GM21717 (cell line): ENCODE measurements at regions not wholly inside any gene's neighbourhood (a gene's known extent, or its start where the extent isn't known, plus 50 kb on each side); places are given as distances from the start of the nearest gene placed in this dataset.

Source experiments
- ATAC-seq: cut with Tn5 transposase; IDR thresholded peaks from one replicate; pipeline ENCODE4 v1.9.1; 2021; ENCODE audit warnings: mild to moderate bottlenecking, moderate library complexity; ENCODE audit not compliant: unreplicated experiment

DNA sequence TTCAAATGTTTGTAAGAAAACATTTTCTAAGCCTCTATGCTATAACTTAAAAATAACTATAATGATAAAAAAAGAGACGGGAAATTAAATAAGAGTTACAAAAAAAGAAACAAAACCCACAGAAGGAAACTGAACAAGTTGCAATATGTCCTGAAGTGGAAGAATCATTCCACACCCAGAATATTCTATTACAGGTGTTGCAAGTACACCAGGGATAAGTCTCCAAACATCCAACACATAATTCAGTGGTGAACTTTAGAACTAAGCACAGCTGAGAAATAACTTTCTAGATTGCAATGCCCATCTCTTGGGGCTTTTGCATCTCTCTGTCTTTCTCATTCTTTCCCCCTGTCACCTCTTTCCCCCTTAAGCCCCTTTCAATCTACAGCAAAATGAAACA is 325.2 kb downstream of the BRINP1 start:
- ATAC-seq, result no peak

DNA sequence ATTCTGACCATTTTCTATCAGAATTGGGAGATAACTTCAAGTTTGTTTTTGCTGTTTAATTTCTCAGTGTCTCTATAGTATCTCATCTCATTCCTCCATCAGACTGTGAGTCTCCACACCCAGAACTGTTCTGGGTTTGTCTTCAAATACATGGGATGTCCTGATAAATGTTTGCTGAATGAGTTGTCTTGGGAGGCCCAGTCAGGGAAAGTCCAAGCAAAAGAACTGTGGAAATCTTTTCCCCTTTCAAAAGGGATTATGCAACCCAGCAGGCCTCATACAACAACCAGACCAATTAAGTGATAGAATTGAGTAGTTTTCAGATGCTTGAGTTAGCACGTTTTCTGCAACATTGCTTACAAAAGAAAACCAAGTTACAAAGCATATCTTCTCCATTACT is 324.4 kb downstream of the BRINP1 start:
- no peak for ATAC-seq

DNA sequence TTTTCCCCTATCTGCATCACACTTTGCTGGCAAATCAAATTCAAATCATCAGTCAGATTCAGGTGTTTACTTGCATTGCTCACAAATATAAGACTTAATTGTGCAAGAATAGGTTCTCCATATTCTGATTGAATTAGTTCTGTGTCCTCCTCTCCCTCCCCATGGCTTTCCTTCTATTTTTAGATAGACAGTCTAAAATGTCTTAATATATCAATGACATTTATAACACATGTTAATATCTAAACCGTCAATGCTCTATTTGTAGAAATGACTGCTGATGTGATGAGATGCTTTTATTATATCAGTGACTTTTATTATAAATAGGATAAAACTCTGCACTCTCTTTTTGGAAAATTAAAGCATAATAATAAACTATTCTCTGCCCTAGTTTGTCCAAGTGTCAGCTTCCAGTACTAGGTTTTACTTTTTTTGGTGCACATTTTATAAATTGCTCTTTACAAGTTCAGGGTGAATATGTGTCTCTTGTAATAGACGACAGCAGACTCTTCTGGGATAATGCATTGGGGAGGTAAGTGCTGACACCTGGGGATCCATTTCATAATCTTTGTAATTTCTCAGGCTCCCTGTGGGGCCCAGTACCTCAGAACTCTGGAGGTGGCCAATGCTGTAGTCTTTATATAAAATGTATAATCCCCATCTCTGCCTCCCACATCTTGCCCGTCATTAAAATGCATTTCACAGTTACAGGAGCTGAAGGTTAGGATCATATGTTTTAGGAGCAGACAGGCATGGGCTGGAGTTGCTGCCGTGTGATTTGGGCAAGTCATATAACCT is 321.5 kb downstream of the BRINP1 start:
- ATAC-seq, result no peak

DNA sequence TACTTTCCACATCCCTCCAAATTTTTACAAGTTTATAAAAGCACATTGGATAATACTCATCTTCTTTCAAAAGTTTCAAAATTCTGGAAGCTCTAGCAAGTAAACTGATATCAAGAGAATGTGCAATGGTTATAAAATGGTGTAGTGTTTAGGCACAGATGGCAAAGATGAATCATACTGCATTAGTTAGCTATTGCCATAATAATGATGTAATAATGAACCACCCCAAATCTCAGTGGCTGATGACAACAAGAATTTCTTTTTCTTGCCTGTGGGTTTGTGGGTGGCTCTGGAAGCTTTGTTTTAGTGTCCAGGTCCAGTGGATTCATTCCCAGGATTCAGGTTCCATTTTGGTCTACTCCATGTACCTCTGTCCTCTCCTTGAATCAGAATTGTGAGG is 319.0 kb downstream of the BRINP1 start:
- ATAC-seq, result no peak

DNA sequence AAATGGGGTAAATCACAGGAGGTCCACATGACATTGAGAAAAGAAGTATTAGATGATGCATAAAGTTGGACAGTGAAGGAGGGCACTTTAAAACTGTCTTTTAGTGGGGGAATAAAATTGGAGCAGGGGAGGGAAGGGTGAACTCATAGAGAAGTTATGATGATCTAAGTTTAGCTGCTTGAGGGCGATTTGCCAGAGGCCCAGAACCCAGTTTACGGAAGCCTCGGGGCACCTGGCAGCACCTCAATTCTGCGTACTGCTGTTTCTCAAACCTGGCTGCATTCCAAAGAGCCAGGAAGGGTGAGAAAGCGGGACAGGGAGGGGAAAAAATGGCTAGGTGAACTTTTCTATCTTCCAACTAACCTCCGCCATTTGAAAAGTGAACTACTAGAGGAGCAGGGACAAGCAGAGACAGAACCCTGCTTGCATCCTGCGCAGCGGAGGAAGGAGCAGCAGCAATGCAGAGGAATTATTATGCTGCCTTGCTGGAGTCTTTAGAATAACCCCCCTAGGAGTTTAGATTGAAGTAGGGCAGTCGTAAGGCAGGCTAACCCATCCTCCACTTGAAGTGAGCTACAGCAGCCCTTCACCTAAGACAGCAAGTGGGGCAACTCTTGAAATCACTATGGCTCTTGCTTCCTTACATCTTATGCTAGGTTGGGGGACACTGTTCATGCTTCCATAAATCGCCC is 316.8 kb downstream of the BRINP1 start:
- no peak for ATAC-seq

DNA sequence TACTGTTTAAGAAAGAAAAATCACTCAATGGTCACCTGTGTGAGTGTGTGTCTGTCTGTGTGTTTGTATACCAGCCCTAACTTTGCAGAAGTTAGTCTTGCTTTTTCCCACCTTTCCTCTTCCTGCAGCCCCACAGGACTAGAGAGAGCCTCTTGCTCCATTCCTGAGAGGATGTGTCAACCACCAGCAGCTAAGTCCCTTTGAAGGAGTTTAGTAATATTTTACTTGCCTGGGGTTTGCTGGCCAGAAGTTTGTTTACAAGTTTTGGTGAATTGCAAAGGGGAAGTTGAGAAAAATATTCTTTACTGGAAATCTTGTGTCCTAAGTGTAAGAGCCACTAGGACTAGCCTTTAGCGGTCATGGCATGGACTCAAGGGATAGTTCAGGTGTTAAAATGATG is 316.2 kb downstream of the BRINP1 start:
- ATAC-seq, result no peak

DNA sequence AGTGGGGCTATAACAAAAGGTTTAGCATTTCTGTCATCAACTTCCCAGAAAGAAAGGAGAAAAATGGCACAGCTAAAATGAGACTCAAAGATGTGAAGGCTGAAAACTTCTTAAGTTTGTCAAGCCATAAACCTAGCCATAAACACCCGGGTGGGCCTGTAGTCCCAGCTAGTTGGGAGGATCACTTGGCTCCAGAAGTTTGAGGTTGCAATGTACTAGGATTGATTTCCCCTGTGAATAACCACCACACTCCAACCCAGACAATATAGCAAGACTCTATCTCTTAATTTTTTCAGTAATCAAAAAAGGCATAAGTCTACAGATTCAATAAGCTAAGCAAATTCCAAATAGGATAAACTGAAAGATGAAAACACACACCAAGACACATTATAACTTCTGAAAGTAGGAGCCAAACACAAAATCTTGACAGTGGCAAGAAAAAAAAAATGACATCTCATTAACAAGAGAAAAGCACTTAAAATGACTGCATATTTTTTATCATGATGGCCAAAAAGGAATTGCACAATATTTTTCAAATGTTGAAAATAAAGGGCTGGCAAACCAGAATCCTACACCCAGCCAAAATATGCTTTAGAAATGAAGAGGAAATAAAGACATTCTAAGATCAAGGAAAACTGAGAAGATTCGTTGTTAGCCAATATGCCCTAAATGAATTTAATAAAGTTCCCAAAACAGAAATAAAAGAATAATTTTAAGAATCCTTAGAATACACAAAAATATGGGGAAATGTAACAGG is 308.4 kb downstream of the BRINP1 start:
- ATAC-seq, result no peak

DNA sequence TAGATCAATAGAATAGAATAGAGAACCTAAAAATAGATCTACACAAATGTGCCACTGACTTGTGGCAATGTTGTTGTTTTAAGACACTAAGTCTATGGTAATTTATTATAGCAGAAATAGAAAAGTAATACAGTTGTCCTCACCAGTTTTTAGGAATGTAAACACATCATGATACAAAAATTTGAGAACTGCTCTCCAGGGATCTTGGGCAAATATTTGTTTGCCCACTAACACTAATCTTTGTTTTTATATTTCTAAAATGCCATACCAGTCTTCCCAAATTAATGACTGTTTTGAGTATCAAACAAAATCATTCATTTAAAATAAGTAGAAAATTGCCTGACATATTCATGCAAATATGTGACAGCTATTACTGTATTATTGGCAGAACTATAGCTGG is 297.6 kb downstream of the BRINP1 start:
- ATAC-seq, result no peak

DNA sequence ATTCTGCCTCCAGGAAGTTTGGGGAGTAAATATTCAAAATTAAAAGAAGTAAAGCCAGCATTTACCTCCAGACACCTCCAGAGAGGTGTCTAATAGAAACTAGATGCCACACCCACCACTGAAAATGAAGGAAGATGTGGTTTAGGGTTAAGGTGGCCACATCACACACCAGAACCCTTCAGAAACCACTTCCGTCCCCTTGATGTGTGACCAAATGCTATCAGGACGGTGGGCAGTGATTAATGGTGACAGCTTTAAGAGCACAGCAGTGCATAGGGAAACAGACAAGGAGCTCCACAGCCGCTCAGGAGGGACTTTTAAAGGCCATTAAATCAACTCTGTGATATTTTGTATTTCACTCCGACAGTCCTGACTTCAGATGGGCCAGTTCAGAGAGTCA is 295.2 kb downstream of the BRINP1 start:
- ATAC-seq, result no peak

DNA sequence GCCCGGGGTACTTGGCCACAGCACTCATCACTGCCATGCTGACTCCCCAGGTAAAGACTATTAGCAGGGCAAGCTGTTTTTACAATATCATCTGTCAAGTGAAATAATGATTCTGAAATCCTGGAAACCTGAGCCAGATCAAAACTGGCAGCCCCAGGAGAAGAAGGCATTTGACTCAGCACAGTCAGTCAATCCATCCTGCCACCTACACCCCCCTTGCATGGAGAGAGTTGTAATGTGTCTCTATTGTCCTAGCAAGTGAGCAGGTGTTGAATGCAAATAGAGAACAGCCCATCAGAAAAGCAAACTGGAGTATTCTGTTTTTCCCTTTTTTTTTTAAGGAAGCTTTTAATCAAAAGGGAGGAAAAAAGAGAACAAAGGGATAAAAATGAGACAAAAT is 291.2 kb downstream of the BRINP1 start:
- no peak for ATAC-seq

DNA sequence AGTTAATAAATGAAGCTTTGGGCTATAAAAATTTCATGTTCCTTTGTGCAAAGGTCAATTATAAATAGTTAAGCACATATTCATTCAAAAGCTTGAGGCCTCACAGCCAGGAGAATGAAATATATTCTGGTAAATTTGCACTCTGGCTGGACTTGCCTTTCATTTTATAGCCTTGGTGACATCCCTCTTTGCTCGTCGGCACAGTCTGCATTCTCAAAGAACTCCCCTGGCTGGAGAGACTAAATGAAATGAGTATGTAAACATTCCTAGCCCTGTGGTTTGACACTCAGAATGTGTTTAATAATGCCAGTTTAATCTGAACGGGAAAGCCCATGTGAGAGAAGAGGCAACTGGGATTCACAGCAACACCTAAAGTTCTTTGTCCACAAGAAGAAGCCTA is 285.6 kb downstream of the BRINP1 start:
- ATAC-seq, result no peak

DNA sequence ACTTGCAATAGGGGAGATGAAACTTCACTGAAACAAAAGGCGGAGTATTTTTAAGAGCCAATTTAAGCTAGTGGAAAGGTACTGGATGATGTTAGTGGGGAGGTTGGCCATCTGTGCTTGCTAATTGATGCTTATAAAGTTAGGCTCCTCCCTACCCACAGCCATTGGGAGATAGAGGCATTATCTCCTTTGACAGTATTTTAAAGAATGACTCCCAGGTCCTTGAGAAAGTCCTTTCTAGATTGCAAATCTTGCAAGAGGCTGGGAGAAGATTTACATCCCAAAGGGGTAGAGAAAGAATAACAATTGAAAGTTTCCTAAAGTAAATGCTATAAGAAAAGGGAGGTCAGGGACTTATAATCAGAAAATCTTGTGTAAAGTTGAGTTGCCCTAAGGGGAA is 282.6 kb downstream of the BRINP1 start:
- no peak for ATAC-seq

DNA sequence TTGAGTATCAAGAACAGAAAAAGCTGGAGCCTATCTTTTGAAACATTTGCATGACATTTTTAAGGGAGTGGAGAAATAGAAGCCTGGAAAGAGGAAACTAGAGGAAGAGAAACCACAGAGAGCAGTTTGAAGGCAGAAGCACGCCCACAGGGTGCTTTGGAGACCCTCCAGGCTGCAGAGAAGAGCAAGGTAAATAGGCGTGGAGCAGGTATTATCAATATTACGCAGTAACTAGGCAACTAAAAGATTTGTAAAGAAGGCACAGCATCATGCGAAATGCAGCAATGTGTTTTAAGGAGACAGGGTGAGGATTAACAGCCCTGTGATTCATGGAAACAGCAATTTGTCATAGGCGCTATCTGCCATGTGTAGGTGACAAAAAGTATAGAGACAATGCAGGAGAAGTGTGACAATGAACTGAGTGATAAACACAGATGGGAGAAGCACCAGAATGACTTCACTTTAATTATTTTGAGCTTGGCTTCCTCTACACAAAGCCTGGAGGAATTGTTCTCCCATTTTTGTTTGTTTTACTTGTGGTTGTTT is 281.2 kb downstream of the BRINP1 start:
- ATAC-seq, result no peak

DNA sequence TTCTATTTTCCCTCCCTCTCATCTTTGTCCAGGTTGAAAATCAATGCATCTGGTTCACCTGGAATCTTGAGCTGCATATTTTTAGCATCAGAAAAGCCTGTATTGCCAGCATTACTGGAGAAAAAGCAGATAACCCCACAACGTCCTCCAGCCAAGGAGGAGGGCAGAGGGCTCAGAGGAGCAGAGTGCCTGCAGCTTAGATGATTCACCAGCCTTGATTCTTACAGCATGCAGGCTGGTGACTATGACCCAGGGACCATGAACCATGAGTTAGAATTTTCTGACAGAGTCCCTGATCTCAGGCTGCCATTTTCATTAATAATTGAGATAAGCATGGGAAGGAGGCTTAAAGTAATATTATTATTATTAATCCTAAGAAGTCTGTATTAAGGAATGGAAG is 278.2 kb downstream of the BRINP1 start:
- no peak for ATAC-seq

DNA sequence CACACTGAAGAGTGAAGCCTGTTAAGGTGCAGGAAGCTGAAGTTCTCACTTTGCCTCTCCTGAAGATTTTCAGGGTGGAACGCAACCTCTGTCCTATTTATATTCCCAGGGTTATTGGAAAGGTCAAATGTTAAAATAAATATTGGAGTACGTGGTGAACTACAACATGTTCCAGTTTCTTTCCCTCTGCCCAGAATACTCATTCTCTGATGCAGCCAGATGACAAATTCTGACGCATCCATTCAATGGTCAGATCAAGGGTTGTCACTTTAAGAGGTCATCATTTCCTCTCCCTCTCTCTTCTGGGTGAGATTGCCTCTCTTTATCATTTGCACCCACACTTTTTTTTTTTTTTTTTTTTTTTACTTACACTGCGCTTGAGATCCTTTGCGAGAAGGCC is 277.1 kb downstream of the BRINP1 start:
- ATAC-seq, result no peak

DNA sequence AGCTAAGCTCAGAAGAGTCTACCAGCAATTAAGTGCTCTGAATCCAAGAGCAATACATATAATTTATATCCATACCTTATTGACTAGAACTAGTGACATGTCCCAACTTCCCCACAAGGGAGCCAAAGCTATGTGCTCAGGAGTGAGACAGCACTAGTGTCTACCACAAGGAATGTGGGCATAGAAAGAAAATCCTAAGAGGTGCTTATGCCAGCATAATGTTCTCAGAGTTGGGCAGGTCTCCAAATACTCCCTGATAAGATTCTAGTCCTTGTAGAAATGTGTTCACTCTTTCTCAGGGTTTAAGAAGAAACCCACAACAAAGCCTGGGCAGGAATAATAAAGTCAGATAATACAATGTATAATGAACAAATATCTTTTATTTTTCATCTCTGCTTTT is 275.1 kb downstream of the BRINP1 start:
- no peak for ATAC-seq

DNA sequence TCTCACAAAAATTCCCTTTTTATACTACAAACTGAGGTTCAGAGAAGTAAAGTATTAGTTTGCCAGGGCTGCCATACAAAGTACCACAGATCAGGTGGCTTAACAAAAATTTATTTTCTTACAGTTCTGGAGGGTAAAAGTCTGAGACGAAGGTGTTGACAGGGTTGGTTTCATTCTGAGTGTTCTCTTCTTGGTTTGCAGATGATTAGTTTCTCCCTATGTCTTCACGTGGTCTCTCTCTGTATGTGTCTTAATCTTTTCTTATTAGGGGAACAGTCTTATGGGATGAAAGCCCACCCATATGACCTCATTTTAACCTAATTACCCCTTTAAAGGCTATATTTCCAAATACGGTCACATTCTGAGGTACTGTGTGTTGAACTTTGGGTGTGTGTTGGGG is 274.2 kb downstream of the BRINP1 start:
- no peak for ATAC-seq

DNA sequence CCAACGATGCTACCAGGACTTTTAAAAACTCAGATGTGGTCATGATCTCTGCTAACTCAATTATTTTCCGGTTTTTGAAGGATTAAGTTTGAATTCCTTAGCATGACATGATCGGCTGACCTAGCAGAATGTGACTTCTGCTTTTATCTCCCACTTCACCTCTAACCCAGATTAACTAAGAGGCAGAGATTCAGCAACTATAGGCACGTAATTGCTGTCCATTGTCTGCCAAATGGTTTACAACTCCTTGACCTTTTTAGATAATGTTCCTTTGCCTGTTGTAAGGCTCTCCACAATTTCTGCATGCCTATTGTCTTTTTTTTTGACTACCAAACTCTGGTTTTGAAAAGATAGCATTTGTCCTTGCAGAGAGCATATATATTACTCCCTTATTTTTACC is 268.2 kb downstream of the BRINP1 start:
- ATAC-seq, result no peak

DNA sequence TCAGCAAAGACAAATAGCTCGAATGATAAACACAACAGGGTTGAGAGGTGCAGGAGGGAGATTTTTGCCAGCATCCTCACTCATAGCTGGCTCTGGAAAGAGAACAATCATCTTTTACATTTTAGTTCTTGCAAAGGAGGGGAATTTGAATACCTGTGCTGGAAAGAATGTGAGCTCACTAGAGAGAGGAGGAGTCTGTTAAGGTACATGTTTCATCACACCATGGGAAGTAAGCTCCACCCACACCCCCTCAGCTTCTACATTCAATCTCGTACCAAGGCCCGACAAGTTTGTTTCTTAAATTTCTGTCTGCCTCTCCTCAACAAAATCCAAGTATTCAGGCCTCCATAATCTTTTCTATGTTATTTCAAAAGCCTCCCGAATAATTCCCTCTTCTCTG is 254.6 kb downstream of the BRINP1 start:
- no peak for ATAC-seq
